Adrenal gland (tissue), 5 donors: ENCODE measurements at regions not wholly inside any gene's neighbourhood (a gene's known extent, or its start where the extent isn't known, plus 50 kb on each side); places are given as distances from the start of the nearest gene placed in this dataset.

Source experiments
- CTCF ChIP-seq, 6 experiments: fragments of 450-650 bp in 4 of 6; fragments of 200-600 bp in 2 of 6; sonication (generic) in 1 of 6; IDR thresholded peaks; 1 replicate in 5 of 6; 2 replicates in 1 of 6; pipeline versions ENCODE4 v1.5.1 to v1.8.0; 2016 to 2021; ENCODE audit warnings: antibody characterized with exemption in 6 of 6, mild to moderate bottlenecking in 2 of 6, moderate library complexity in 1 of 6
- POLR2A ChIP-seq, 2 donors: fragments of 450-650 bp; IDR thresholded peaks; one replicate each; pipeline ENCODE4 v1.6.1; 2017; ENCODE audit warnings: antibody characterized with exemption in 2 of 2, mild to moderate bottlenecking in 2 of 2, moderate library complexity in 1 of 2
- donor health status: DM: no; HTN: no; CAD: no.

GRCh38 chr18:29648891-29649290 lies 1393.7 kb downstream of the DSC3 start:
- no peak for TF ChIP-seq CTCF (IDR thresholded peaks at IDR 0.05)
- no peak for TF ChIP-seq POLR2A (IDR thresholded peaks at IDR 0.05)
